Motor neuron (in vitro differentiated cells): ENCODE measurements at regions not wholly inside any gene's neighbourhood (a gene's known extent, or its start where the extent isn't known, plus 50 kb on each side); places are given as distances from the start of the nearest gene placed in this dataset.
"Not testable (repeated sequence)": the region's sequence is repeated elsewhere in the genome, so short reads cannot be mapped to it uniquely, and the experiment has no call there.

ENCODE experiments used
- ATAC-seq, 8 experiments: fragments of 200-7000 bp; cut with Tn5 transposase; replicated peaks in 6 of 8; 2 replicates each; pipeline ENCODE4 v1.8.0; 2021; ENCODE audit warnings: mild to moderate bottlenecking in 8 of 8, moderate library complexity in 8 of 8
- H3K27ac ChIP-seq, 2 donors: fragments of 250-450 bp; sonication (Bioruptor Pico); 2 replicates each; pipeline ENCODE4 v1.9.0; 2021; ENCODE audit warnings: antibody characterized with exemption in 2 of 2, mild to moderate bottlenecking in 2 of 2, moderate library complexity in 1 of 2
- H3K4me1 ChIP-seq, 2 donors: fragments of 250-450 bp; sonication (Bioruptor Pico); replicated peaks in 1 of 2; 2 replicates each; pipeline ENCODE4 v1.6.1; 2021; ENCODE audit warnings: antibody characterized with exemption in 2 of 2, mild to moderate bottlenecking in 2 of 2, moderate library complexity in 1 of 2
- H3K4me3 ChIP-seq, 5 donors: fragments of 250-450 bp; sonication (Bioruptor Pico); 2 replicates each; pipeline ENCODE4 v1.9.0; 2021; ENCODE audit warnings: antibody characterized with exemption in 5 of 5, mild to moderate bottlenecking in 5 of 5, moderate library complexity in 4 of 5
- WGBS, 10 experiments: fragments of 450-650 bp; shearing (Covaris generic); methylation state at CpG; one replicate each; pipeline ENCODE4 v1.0.0; 2022; 5-methylcytosine and 5-hydroxymethylcytosine counted together
- in situ Hi-C, 9 experiments: fragments of 400-800 bp; cut with MboI; loops; one replicate each; pipeline ENCODE4 v1.15.0; 2021; ENCODE audit warnings: low sequenced_read_pairs in 9 of 9, low pct_unique_long_range_greater_than_20kb in 2 of 9; ENCODE audit not compliant: unreplicated experiment in 9 of 9

DNA sequence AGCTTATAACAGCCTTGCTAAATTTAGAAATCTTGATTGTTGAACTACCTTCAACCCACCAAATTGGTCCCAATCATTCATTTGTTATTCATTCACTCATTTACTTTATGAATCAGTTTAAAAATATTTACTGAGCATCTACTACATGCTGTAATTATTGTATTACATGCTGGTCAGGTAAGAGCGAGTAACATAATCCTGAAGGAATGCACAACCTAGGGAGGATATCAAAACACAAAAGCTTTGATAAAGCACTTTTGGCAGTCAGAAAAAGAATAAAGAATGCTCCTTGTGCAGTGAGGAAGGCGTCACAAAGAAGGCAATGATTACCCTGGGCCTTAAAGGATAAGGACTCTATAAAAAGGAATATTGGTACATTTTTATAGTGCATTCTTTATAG lies 518.9 kb upstream of the NR5A2 start:
- in situ Hi-C loops: no loop called here

GRCh38 chr1:199509456-199509855 lies 518.1 kb upstream of the NR5A2 start:
- Histone ChIP-seq H3K4me1 (peaks cover 0 to 3% of the 10 kb centered on the region in 2 donors), H3K4me3 (no peak overlapping the region), H3K27ac (no peak overlapping the region)
- WGBS, 10 experiments: 42 to 100% (median 74%) methylated on average over 1 to 2 of the region's 2 CpGs; no CpG with 5 or more reads in 2 of the 10 experiments
- in situ Hi-C loops: no loop called here
- ATAC-seq: peak in 3 of 8 experiments; percentile 58 to 67 (median 64)

More for the DNA sequence above, 518.9 kb upstream of the NR5A2 start:
- no peak overlapping the region for H3K27ac ChIP-seq
- peaks cover 0 to 3% of the 10 kb centered on the region in 2 donors for H3K4me1 ChIP-seq
- no peak overlapping the region for H3K4me3 ChIP-seq
- no peak for ATAC-seq
- 30 to 100% (median 86%) methylated on average over 1 to 2 of the region's 2 CpGs; no CpG with 5 or more reads in 1 of the 10 experiments for WGBS, 10 experiments

DNA sequence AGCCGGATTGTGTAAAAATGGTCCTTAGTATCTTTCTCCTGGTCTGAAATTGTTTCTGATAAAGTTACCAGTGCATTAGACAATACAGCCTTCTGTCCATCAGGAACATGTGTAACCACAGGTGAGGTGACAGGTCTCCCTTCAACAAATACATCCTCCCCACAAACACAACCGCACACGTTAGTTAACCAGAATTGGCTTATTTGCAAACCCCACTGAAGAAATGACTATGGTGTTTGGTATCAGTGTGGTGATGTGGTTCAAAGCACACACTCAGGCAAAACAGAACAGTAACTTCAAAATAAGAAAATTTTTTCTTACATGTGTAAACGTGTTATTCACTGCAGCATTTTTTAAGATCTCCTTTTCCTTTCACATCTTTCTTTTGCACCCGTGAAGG lies 517.2 kb upstream of the NR5A2 start:
- 36 to 100% (median 67%) methylated on average over 1 to 5 of the region's 5 CpGs for WGBS, 10 experiments
- ATAC-seq: no peak
- peaks cover 0 to 3% of the 10 kb centered on the region in 2 donors for H3K4me1 ChIP-seq
- no peak overlapping the region for H3K4me3 ChIP-seq
- no peak overlapping the region for H3K27ac ChIP-seq
- in situ Hi-C loops: no loop called here

DNA sequence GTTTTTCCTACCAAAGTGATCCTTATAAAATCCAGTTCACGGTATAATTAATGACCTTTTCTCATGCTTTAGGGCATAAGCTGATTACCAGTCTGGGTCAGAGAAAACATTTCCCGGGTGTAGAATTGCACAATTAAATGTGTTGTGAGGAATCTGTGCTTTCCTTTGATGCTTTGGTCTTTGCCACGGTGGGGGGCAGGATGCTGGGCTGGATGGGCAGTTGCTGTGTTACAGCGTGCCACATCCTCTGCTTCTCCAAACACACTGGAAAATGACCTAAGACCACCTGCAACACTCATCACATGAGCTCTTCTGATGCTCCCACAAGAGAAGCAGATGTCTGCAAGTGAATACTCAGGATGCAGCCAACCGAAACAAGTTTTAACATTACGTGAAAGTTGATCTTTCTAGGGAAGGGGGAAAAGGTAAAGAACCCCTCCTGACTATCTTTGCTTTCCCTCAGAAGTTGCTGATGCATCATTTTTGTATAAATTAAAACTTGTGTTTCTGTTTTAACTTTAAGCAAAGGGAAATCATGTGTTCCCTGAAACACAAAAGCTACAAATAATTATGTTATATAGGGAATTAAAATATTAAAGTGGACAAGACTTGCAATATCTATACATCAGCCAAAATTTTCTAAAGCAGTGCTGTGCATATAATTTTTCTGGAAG lies 515.3 kb upstream of the NR5A2 start:
- WGBS, 10 experiments: 20 to 100% (median 48%) methylated on average over 1 to 6 of the region's 6 CpGs; no CpG with 5 or more reads in 2 of the 10 experiments
- Histone ChIP-seq H3K4me1 (peaks cover 0 to 3% of the 10 kb centered on the region in 2 donors), H3K4me3 (no peak overlapping the region), H3K27ac (no peak overlapping the region)
- no peak for ATAC-seq
- in situ Hi-C loops: no loop called here

- ATAC-seq: no peak
- WGBS, 10 experiments: 40 to 100% (median 74%) methylated on average over 1 to 4 of the region's 4 CpGs
- H3K27ac ChIP-seq: no peak overlapping the region
- H3K4me3 ChIP-seq: no peak overlapping the region
- H3K4me1 ChIP-seq: no peaks in the 10 kb centered on the region
- in situ Hi-C loops: no loop called here
Observed at GRCh38 chr1:199515261-199515660, 512.2 kb upstream of the NR5A2 start.

- H3K4me3 ChIP-seq: no peak overlapping the region
- ATAC-seq: no peak
- in situ Hi-C loops: no loop called here
- no peak overlapping the region for H3K27ac ChIP-seq
- 0 to 21% (median 0%) methylated on average over 1 of the region's 1 CpG for WGBS, 10 experiments
- H3K4me1 ChIP-seq: no peaks in the 10 kb centered on the region
Observed at GRCh38 chr1:199522338-199522737, 505.2 kb upstream of the NR5A2 start.

GRCh38 chr1:199522936-199523335 lies 504.6 kb upstream of the NR5A2 start:
- H3K4me3 ChIP-seq: no peak overlapping the region
- no peak for ATAC-seq
- 20 to 100% (median 96%) methylated on average over 1 to 2 of the region's 2 CpGs; no CpG with 5 or more reads in 2 of the 10 experiments for whole genome bisulfite sequencing, 10 experiments
- H3K4me1 ChIP-seq: no peaks in the 10 kb centered on the region
- no peak overlapping the region for H3K27ac ChIP-seq
- in situ Hi-C loops: no loop called here

- H3K27ac ChIP-seq: no peak overlapping the region
- in situ Hi-C loops: loop anchor here in 4 of 9 experiments (25.0 kb wide), 1 partner anchor 767 kb away; no protein-coding TSS in a partner anchor
- H3K4me3 ChIP-seq: no peak overlapping the region
- WGBS, 10 experiments: 50% methylated on average over 1 of the region's 1 CpG; no CpG with 5 or more reads in 9 of the 10 experiments
- no peaks in the 10 kb centered on the region for H3K4me1 ChIP-seq
- no peak for ATAC-seq
Observed at GRCh38 chr1:199529324-199529723, 498.2 kb upstream of the NR5A2 start.

DNA sequence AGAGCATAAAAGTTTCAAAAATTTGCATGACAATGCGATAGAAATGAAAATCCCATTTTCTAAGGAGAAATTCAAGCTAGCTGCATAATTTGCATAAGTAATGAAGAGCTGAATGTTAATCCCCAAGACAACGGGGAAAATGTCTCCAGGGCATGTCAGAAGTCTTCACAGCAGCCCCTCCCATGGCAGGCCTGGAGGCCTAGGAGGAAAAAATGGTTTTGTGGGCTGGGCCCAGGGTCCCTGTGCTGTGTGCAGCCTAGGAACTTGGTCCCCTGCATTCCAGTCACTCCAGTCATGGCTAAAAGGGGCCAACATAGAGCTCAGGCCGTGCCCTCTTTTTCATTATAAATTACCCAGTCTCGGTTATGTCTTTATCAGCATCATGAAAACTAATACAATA lies 494.1 kb upstream of the NR5A2 start:
- in situ Hi-C loops: loop anchor here in 4 of 9 experiments (25.0 kb wide), 1 partner anchor 771 kb away; no protein-coding TSS in a partner anchor
- ATAC-seq: not testable (repeated sequence)
- 24 to 100% (median 71%) methylated on average over 2 to 4 of the region's 4 CpGs for WGBS, 10 experiments

GRCh38 chr1:199545780-199546179 lies 481.7 kb upstream of the NR5A2 start:
- Histone ChIP-seq H3K4me3 (no peak overlapping the region), H3K4me1 (peaks cover 0 to 2% of the 10 kb centered on the region in 2 donors), H3K27ac (no peak overlapping the region)
- ATAC-seq: peak in 2 of 8 experiments; percentile 25 to 43
- in situ Hi-C loops: loop anchor here in 6 of 9 experiments (10.0 to 25.0 kb wide), 3 partner anchors 771 to 783 kb away; no protein-coding TSS in a partner anchor
- WGBS, 10 experiments: 0 to 67% (median 50%) methylated on average over 1 of the region's 1 CpG; no CpG with 5 or more reads in 3 of the 10 experiments

More for the DNA sequence above, 494.1 kb upstream of the NR5A2 start:
- H3K4me3 ChIP-seq, H3K4me1 ChIP-seq, H3K27ac ChIP-seq: not testable (repeated sequence)

DNA sequence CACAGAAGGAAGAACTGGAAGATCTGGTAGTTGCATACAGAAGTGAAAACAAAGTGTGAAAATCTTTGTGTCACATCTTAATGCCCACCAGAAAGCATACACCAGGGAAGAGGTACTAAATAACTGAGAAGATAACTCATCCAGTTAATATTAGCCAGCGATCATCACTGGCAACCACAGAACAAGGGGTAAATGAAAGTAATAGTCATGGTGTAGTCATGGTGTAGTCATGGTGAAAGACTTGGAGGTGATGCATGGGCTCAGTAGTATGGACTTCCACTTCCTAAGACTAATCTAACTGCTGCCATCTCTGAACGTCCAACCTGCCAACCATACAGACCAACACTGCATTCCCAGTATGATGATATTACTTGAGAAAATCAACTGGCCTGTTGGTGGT lies 481.2 kb upstream of the NR5A2 start:
- in situ Hi-C loops: loop anchor here in 6 of 9 experiments (10.0 to 25.0 kb wide), 3 partner anchors 772 to 784 kb away; no protein-coding TSS in a partner anchor
- H3K4me3 ChIP-seq: no peak overlapping the region
- no peak overlapping the region for H3K27ac ChIP-seq
- peaks cover 0 to 3% of the 10 kb centered on the region in 2 donors for H3K4me1 ChIP-seq
- no peak for ATAC-seq
- 50 to 95% (median 87%) methylated on average over 2 of the region's 2 CpGs; no CpG with 5 or more reads in 4 of the 10 experiments for WGBS, 10 experiments

DNA sequence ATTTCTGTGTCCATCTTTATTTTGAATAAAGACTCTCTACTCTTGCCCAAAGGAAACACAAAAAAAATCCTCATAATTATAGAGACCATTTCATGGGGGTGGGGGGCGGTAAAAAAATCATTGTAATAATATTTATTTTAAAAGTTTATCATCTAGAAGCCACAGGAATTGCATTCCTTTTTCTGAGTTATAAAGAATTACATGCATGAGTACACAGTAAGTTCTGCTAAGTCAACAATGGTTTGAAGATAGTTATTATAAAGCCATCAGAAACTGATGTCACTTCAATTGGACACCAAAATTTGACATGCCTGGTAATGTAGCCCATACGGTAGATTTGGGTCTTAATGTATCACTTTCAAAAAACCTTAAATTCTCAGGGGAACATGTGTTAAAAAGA lies 478.1 kb upstream of the NR5A2 start:
- Histone ChIP-seq H3K27ac (no peak overlapping the region), H3K4me3 (no peak overlapping the region), H3K4me1 (peaks cover 0 to 3% of the 10 kb centered on the region in 2 donors)
- 13 to 97% (median 91%) methylated on average over 1 to 2 of the region's 2 CpGs; no CpG with 5 or more reads in 3 of the 10 experiments for WGBS, 10 experiments
- no peak for ATAC-seq
- in situ Hi-C loops: loop anchor here in 6 of 9 experiments (10.0 to 25.0 kb wide), 3 partner anchors 775 to 787 kb away; no protein-coding TSS in a partner anchor

DNA sequence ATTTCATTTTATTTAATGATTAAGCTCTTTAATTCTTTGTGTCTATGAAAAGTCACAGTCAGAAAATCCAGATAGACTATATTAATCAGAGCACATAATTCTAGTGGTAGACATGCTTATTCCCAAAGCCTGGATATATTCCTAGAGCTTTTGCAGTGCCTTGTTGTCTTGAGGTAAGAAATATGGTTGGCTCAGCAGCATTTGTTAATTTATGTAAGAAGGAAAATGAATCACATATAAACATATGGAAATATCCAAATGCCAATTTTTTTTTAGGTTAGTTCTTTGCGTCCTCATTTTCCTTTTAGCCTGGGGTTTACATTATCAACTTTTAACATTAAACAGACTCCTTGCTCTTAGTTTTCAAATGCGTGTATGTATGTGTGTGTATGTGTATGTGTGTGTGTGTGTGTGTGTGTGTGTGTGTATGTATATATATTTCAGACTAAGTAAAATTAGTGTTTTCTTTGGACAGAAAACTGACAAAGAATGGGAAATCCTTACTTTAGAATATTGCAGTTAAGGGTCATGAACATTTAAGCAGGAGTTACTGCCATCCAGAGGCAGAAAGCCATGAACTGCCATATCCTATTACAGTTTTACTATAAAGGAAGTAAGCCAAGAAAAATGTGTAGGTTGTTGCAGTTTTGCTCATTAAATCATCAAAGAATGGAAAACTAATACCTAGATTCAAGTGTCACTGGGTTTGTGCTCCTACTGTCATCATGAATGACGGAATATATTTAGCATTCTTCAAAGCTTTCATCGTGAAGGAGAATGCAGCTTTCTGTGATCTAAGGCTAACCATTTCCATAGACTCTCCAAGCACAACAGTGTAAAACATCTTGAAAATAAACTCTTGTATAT lies 477.1 kb upstream of the NR5A2 start:
- peak in 5 of 8 experiments; percentile 48 to 79 (median 50) for ATAC-seq
- in situ Hi-C loops: no loop called here
- Histone ChIP-seq H3K4me1 (peaks cover 0 to 3% of the 10 kb centered on the region in 2 donors), H3K27ac (no peak overlapping the region), H3K4me3 (no peak overlapping the region)
- 0 to 100% (median 83%) methylated on average over 2 to 4 of the region's 4 CpGs; no CpG with 5 or more reads in 1 of the 10 experiments for WGBS, 10 experiments
